GM12872 (cell line): ENCODE measurements at regions not wholly inside any gene's neighbourhood (a gene's known extent, or its start where the extent isn't known, plus 50 kb on each side); places are given as distances from the start of the nearest gene placed in this dataset.

Experiments used
- CTCF ChIP-seq: IDR thresholded peaks from 3 replicates; pipeline ENCODE4 v1.5.1; 2011; ENCODE audit warnings: low read depth, mild to moderate bottlenecking, low read length, moderate library complexity; ENCODE audit not compliant: insufficient read depth

GRCh38 chr10:3890602-3891352, 105.8 kb upstream of the KLF6 start:
- no peak for TF ChIP-seq CTCF

GRCh38 chr10:3889961-3890522, 105.0 kb upstream of the KLF6 start:
- TF ChIP-seq CTCF = no peak

- TF ChIP-seq CTCF = no peak
Observed at GRCh38 chr10:3887885-3888476, 103.0 kb upstream of the KLF6 start.

GRCh38 chr10:3887404-3887803, 102.4 kb upstream of the KLF6 start:
- no peak for TF ChIP-seq CTCF

- TF ChIP-seq CTCF = no peak
Observed at GRCh38 chr10:3886641-3887251, 101.7 kb upstream of the KLF6 start.

GRCh38 chr10:3886191-3886590, 101.2 kb upstream of the KLF6 start:
- no peak for TF ChIP-seq CTCF

GRCh38 chr10:3882855-3883254, 97.8 kb upstream of the KLF6 start:
- TF ChIP-seq CTCF = 0 out of 3 replicates have a peak, but pooled peaks have one; percentile 11
